ENCODE measurements at regions not wholly inside any gene's neighbourhood (a gene's known extent, or its start where the extent isn't known, plus 50 kb on each side); places are given as distances from the start of the nearest gene placed in this dataset.
A peak's percentile ranks its signal among the peaks of the same experiment; 100 is the strongest.
"Not testable (repeated sequence)": the region's sequence is repeated elsewhere in the genome, so short reads cannot be mapped to it uniquely, and the experiment has no call there.

DNA sequence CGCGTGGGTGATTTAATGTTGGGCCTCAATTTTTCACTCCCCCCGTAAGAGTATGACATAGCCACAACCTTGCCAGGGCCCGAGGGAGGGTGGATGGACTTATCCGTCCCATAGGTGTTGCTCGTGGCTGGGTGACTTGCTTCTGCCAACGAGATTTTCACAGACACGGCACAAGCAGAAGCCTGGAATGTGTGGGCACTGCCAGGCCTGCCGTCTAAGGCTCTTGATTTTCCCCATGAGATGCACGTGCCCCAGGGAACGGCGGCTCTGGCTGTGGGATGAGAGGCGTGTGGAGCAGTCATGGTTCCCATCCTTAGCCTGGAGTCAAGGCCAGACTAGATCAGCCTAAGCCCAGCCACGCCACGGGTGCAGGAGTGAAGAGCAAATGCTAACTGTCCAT lies 58.6 kb upstream of the APOD start:
- not testable (repeated sequence) for H3K36me3 ChIP-seq, H3K27me3 ChIP-seq, H3K4me2 ChIP-seq, H3K4me3 ChIP-seq, H3K27ac ChIP-seq, H3K4me1 ChIP-seq, H4K20me1 ChIP-seq, H3K9ac ChIP-seq
- H3K9me3 ChIP-seq: peaks cover 20% of the 10 kb centered on the region

DNA sequence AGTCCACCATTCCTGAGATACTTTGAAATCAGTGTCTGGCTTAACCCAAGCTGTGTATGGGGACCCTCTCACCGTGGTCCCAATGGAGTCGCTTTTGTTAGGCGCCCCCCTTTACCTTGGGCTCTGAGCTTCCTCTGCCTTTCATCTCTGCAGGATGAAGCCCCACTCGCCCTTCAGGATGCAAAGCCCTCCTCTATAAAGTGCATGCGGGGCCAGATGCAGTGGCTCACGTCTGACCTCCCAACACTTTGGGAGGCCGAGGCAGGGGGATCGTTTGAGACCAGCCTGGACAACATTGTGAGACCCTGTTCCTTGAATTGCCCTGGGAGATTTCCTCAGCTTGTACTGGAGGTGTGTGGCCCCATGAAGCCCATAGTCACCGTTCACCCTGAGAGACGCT lies 54.7 kb upstream of the APOD start:
- H3K9me3 ChIP-seq, H4K20me1 ChIP-seq, H3K36me3 ChIP-seq, H3K27ac ChIP-seq, H3K4me2 ChIP-seq, H3K27me3 ChIP-seq, H3K4me1 ChIP-seq, H3K4me3 ChIP-seq, H3K9ac ChIP-seq: not testable (repeated sequence)

DNA sequence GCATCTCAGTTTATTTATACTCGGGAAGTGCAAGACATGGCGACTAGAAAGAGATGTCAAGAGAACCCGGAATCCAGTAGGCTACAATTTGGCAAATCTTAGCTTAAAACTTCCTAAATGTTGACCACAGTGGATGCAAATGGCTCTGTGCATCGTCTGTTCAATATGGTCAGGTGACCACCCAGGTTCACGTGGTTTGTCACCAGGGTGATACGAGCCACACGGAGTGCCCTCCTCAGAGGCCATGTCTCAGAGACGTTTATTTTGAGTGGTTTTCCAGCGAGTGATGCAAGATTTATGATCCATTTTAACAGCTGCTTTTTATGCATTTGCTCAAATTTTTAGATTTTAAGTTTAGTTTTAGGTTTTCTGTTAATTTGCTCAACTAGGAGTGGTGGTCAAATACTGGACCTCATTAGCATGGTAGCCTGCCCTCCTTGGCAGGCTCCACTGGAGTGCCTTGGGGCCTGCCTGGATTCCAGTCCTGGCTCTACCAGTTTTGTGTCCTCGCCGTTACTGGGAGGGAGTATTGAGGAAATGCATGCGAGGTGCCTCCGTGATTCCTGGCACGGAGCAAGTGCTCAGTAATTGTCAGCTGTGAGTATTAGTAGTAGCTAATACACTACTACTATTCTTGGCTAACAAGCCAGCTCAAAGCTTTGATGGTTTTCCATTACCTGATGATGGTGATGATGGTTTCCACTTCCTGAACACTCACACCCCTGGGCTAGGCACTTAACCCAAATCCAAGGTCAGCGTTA lies 53.9 kb upstream of the APOD start:
- H3K27ac ChIP-seq, H3K4me3 ChIP-seq, H4K20me1 ChIP-seq, H3K27me3 ChIP-seq, H3K9ac ChIP-seq, H3K9me3 ChIP-seq, H3K36me3 ChIP-seq, H3K4me2 ChIP-seq: not testable (repeated sequence)
- H3K4me1 ChIP-seq: peaks cover 11% of the 10 kb centered on the region

DNA sequence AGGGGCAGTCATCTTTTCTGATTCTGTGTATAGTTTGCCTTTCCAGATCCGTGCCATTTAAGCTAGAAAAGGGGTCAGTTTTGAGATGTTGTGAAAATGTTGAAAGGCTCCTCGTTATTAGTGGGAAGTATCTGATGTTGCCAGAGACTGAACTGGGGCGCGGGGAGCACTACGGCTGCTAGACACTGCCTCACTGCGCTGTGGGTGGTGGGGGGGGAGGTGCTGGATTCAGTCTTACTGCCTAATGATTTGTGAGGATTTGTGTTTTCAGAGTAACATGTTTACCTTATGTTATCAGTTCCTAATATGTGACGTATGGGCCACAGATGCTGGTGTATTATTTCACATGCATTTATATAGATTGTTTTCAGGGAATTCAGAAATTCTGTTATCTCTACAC lies 53.3 kb upstream of the APOD start:
- not testable (repeated sequence) for H3K36me3 ChIP-seq, H3K9me3 ChIP-seq, H3K4me3 ChIP-seq, H3K27ac ChIP-seq, H3K9ac ChIP-seq, H3K27me3 ChIP-seq, H4K20me1 ChIP-seq
- peak overlapping the region; percentile 26; the same call in 1 of the 2 replicates for H3K4me2 ChIP-seq
- H3K4me1 ChIP-seq: peaks cover 18% of the 10 kb centered on the region

DNA sequence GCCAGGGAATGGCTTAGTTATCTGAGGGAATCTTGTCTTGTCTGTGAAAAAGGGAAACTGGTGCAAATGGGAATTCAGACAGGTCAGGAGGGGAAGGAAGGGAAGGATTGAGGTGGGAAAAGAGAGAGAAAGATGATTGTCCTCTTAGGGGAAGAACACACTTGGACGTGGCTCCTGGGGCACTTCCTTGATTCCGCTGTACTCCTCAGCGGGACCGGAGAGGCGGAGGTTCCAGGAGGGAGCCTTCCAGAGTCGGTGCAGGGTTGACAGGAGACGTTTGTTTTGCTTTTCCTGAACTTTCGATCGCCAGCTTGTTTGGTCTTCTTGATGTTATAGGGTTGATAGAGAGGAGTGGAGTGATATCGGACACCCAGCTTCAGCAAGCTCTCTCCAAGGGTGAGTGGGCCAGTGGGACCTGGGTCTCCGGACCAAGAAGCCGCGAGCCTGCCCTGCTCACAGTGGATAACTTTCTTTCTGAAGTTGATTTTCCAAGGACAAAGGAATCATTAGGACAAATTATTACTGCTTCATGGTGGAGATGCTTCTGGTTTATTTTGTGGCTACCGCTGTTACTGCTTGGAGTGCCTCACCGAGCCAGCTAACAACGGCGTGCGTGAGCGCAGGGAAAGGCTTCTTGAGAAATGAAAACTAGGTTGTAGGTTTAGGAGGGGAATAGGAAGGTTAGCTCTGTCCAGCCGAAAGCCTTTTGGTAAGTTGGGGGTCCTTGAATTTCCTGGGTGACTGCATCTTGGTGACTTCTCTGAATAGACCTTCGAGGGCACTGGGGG lies 52.4 kb upstream of the APOD start:
- H3K4me3 ChIP-seq: peak overlapping the region; percentile 47

DNA sequence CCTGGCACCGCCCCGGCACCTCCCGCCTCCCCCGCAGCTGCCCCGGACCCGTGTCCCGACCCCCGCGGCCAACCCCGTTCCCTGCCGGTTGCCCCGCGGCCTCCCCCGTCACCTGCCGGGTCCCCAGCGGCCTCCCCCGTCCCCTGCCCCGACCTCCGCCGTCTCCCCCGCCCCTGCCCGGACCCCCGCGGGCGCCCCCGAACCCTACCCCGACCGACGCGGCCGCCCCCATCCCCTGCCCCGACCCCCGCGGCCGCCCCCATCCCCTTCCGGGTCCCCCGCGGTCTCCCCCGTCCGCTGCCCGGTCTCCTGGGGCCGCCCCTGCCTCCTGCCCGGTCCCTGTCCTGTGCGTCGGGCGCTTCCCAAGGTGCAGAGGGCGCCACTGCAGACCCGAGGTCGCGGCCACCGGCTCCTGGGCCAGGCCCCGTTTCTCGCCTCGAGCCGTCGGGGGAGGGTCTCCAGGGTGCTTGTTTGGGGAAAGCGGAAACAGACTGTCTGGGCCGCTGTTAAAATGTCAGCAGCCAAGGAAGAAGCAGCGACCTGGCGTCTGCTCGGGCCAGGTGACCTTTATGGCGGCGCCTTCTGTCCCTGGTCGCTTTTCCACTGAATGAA lies 51.6 kb upstream of the APOD start:
- not testable (repeated sequence) for H3K9me3 ChIP-seq, H3K36me3 ChIP-seq, H3K27me3 ChIP-seq, H4K20me1 ChIP-seq, H3K9ac ChIP-seq
- peak overlapping the region; percentile 73 for H3K4me2 ChIP-seq
- peaks cover 27% of the 10 kb centered on the region for H3K4me1 ChIP-seq
- peak overlapping the region; percentile 66; the same call in 1 of the 2 replicates for H3K27ac ChIP-seq
- peak overlapping the region; percentile 47; the same call in 1 of the 2 replicates for H3K4me3 ChIP-seq

More for the DNA sequence above, 52.4 kb upstream of the APOD start:
- H3K27ac ChIP-seq: peak overlapping the region; percentile 66
- peak overlapping the region; percentile 47 for H3K9ac ChIP-seq
- peaks cover 21% of the 10 kb centered on the region for H3K4me1 ChIP-seq
- not testable (repeated sequence) for H3K9me3 ChIP-seq, H3K36me3 ChIP-seq, H4K20me1 ChIP-seq, H3K27me3 ChIP-seq
- H3K4me2 ChIP-seq: peak overlapping the region; percentile 73

DNA sequence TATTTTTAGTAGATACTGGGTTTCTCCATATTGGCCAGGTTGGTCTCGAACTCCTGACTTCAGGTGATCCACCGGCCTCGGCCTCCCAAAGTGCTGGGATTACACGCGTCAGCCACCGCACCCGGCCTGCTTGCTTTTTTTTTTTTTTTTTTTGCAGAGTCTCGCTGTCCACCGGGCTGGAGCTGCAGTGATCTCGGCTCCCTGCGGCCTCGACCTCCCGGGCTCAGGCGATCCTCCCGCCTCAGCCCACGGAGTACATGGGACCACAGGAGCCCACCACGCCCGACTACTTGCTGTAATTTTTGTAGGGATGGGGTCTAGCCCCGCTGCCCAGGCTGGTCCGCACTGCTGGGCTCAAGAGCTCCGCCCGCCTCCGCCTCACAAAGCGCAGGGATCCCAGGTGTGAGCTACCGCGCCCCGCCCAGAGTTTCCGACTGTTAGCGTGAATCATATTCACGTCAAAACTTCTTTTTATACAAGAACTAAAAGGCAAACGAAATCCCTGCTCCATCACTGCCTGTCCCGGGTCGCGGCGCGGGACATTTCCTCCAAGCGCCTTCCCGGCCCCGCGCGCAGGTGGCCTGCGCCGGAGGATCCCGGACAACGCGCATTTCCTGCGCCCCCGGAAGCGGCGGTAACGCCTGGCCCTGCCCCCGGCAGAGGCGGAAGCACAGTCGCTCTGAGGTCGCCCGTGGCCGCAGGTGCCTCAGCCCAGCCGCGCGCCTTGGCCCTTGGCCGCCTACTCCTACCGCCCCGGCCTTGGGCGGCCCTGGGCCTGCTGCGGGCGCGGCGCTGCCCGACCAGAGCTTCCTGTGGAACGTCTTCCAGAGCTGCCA lies 50.9 kb upstream of the APOD start:
- Histone ChIP-seq H3K4me2 (peak overlapping the region; percentile 59), H3K4me1 (peaks cover 34% of the 10 kb centered on the region), H3K4me3 (peak overlapping the region; percentile 53), H3K27ac (peak overlapping the region; percentile 58; the same call in 1 of the 2 replicates)
- not testable (repeated sequence) for H3K36me3 ChIP-seq, H3K9me3 ChIP-seq, H3K9ac ChIP-seq, H4K20me1 ChIP-seq, H3K27me3 ChIP-seq
